Ectodermal cell (in vitro differentiated cells): ENCODE measurements at regions not wholly inside any gene's neighbourhood (a gene's known extent, or its start where the extent isn't known, plus 50 kb on each side); places are given as distances from the start of the nearest gene placed in this dataset.

ENCODE experiments used
- H3K27ac ChIP-seq: 2 replicates; pipeline ENCODE4 v1.7.0; 2013; ENCODE audit warnings: mild to moderate bottlenecking, low read depth, low read length; ENCODE audit not compliant: insufficient read depth, poor library complexity, severe bottlenecking
- H3K27me3 ChIP-seq: 2 replicates; pipeline ENCODE4 v1.7.0; 2013; ENCODE audit warnings: mild to moderate bottlenecking, low read length; ENCODE audit not compliant: insufficient read depth, control insufficient read depth, poor library complexity, severe bottlenecking
- H3K36me3 ChIP-seq: one replicate; pipeline ENCODE4 v1.7.0; 2013; ENCODE audit warnings: low read length; ENCODE audit not compliant: control insufficient read depth, insufficient read depth
- H3K4me1 ChIP-seq: one replicate; pipeline ENCODE4 v1.7.0; 2013; ENCODE audit warnings: low read length; ENCODE audit not compliant: control insufficient read depth, insufficient read depth
- H3K4me3 ChIP-seq: 2 replicates; pipeline ENCODE4 v1.7.0; 2013; ENCODE audit warnings: low read depth, low read length, control low read depth; ENCODE audit not compliant: insufficient read depth
- H3K9me3 ChIP-seq: 2 replicates; pipeline ENCODE4 v1.7.0; 2013; ENCODE audit warnings: mild to moderate bottlenecking, low read length, moderate library complexity; ENCODE audit not compliant: control insufficient read depth
- WGBS, 2 experiments: methylation state at CpG; one replicate each; pipeline ENCODE4 v1.1.7; 2013; ENCODE audit warnings: missing lambda C conversion rate in 2 of 2; 5-methylcytosine and 5-hydroxymethylcytosine counted together

GRCh38 chr1:201741763-201742342 is 87.1 kb upstream of the IPO9 start:
- 97 to 98% methylated on average over 2 to 3 of the region's 3 CpGs for WGBS, 2 experiments
- H3K27ac ChIP-seq: no peak overlapping the region
- no peaks in the 10 kb centered on the region for H3K9me3 ChIP-seq
- peaks cover 3% of the 10 kb centered on the region for H3K36me3 ChIP-seq
- no peaks in the 10 kb centered on the region for H3K27me3 ChIP-seq
- H3K4me3 ChIP-seq: peak overlapping the region; percentile 69
- peaks cover 45% of the 10 kb centered on the region for H3K4me1 ChIP-seq

GRCh38 chr1:201742476-201742875 is 86.5 kb upstream of the IPO9 start:
- 45 to 56% methylated on average over 6 of the region's 6 CpGs for WGBS, 2 experiments
- Histone ChIP-seq H3K27ac (peak overlapping the region; percentile 48), H3K27me3 (no peaks in the 10 kb centered on the region), H3K4me3 (peak overlapping the region; percentile 69), H3K4me1 (peaks cover 43% of the 10 kb centered on the region), H3K9me3 (no peaks in the 10 kb centered on the region), H3K36me3 (peaks cover 3% of the 10 kb centered on the region)

- H3K36me3 ChIP-seq: peaks cover 3% of the 10 kb centered on the region
- H3K27me3 ChIP-seq: no peaks in the 10 kb centered on the region
- H3K4me1 ChIP-seq: peaks cover 43% of the 10 kb centered on the region
- H3K4me3 ChIP-seq: no peak overlapping the region
- 100% methylated on average over 3 to 5 of the region's 5 CpGs for WGBS, 2 experiments
- H3K27ac ChIP-seq: no peak overlapping the region
- H3K9me3 ChIP-seq: no peaks in the 10 kb centered on the region
Measured at GRCh38 chr1:201742955-201743805, 85.8 kb upstream of the IPO9 start.

- WGBS, 2 experiments: 92 to 94% methylated on average over 3 of the region's 3 CpGs
- H3K4me3 ChIP-seq: no peak overlapping the region
- H3K27me3 ChIP-seq: no peaks in the 10 kb centered on the region
- no peak overlapping the region for H3K27ac ChIP-seq
- peaks cover 42% of the 10 kb centered on the region for H3K4me1 ChIP-seq
- H3K9me3 ChIP-seq: no peaks in the 10 kb centered on the region
- H3K36me3 ChIP-seq: peaks cover 3% of the 10 kb centered on the region
Measured at GRCh38 chr1:201745023-201745422, 83.9 kb upstream of the IPO9 start.

GRCh38 chr1:201746156-201746555 is 82.8 kb upstream of the IPO9 start:
- Histone ChIP-seq H3K27ac (no peak overlapping the region), H3K4me1 (peaks cover 51% of the 10 kb centered on the region), H3K4me3 (no peak overlapping the region), H3K36me3 (peaks cover 3% of the 10 kb centered on the region), H3K9me3 (no peaks in the 10 kb centered on the region), H3K27me3 (no peaks in the 10 kb centered on the region)

GRCh38 chr1:201747261-201747660 is 81.7 kb upstream of the IPO9 start:
- no peaks in the 10 kb centered on the region for H3K9me3 ChIP-seq
- no peak overlapping the region for H3K4me3 ChIP-seq
- peaks cover 3% of the 10 kb centered on the region for H3K36me3 ChIP-seq
- no peaks in the 10 kb centered on the region for H3K27me3 ChIP-seq
- 91 to 94% methylated on average over 5 of the region's 5 CpGs for WGBS, 2 experiments
- H3K27ac ChIP-seq: peak overlapping the region; percentile 12
- peaks cover 51% of the 10 kb centered on the region for H3K4me1 ChIP-seq

- peaks cover 55% of the 10 kb centered on the region for H3K4me1 ChIP-seq
- H3K9me3 ChIP-seq: no peaks in the 10 kb centered on the region
- no peaks in the 10 kb centered on the region for H3K27me3 ChIP-seq
- WGBS, 2 experiments: 14 to 15% methylated on average over 1 of the region's 1 CpG
- H3K36me3 ChIP-seq: peaks cover 3% of the 10 kb centered on the region
- H3K4me3 ChIP-seq: no peak overlapping the region
- H3K27ac ChIP-seq: peak overlapping the region; percentile 41
Measured at GRCh38 chr1:201748335-201748734, 80.6 kb upstream of the IPO9 start.

- H3K4me3 ChIP-seq: no peak overlapping the region
- no peaks in the 10 kb centered on the region for H3K9me3 ChIP-seq
- peaks cover 3% of the 10 kb centered on the region for H3K36me3 ChIP-seq
- peaks cover 64% of the 10 kb centered on the region for H3K4me1 ChIP-seq
- 94% methylated on average over 6 of the region's 6 CpGs for WGBS, 2 experiments
- peak overlapping the region; percentile 6 for H3K27ac ChIP-seq
- no peaks in the 10 kb centered on the region for H3K27me3 ChIP-seq
Measured at GRCh38 chr1:201749059-201749690, 79.8 kb upstream of the IPO9 start.

- no peak overlapping the region for H3K4me3 ChIP-seq
- peaks cover 68% of the 10 kb centered on the region for H3K4me1 ChIP-seq
- H3K27me3 ChIP-seq: no peaks in the 10 kb centered on the region
- no peaks in the 10 kb centered on the region for H3K9me3 ChIP-seq
- H3K27ac ChIP-seq: peak overlapping the region; percentile 74
- no peaks in the 10 kb centered on the region for H3K36me3 ChIP-seq
- 52 to 53% methylated on average over 3 of the region's 3 CpGs for WGBS, 2 experiments
Measured at GRCh38 chr1:201750120-201750519, 78.8 kb upstream of the IPO9 start.

- 80 to 90% methylated on average over 1 of the region's 1 CpG for WGBS, 2 experiments
- Histone ChIP-seq H3K4me1 (peaks cover 68% of the 10 kb centered on the region), H3K36me3 (no peaks in the 10 kb centered on the region), H3K27me3 (no peaks in the 10 kb centered on the region), H3K27ac (peak overlapping the region; percentile 78), H3K9me3 (no peaks in the 10 kb centered on the region), H3K4me3 (no peak overlapping the region)
Measured at GRCh38 chr1:201750934-201751333, 78.0 kb upstream of the IPO9 start.
